ENCODE measurements at regions not wholly inside any gene's neighbourhood (a gene's known extent, or its start where the extent isn't known, plus 50 kb on each side); places are given as distances from the start of the nearest gene placed in this dataset.
"Not testable (repeated sequence)": the region's sequence is repeated elsewhere in the genome, so short reads cannot be mapped to it uniquely, and the experiment has no call there.

DNA sequence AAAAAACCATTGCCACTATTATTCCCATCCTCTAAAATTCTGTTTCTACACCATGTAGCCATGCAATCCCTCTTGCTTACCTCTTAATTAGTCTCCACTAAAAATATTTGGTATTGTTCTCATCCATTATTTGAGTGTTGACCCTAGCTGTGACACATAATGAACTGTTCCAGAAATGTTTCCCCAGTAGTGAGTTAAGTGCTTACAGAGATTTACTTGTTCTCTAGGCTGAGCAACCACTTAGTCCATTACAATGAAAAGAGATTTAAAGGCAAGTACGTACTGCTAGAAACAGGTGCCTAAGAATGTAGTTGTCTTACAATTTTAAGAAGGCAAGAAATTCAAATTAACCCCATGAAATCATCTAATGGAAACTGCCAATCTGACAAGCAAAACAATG, 112.7 kb upstream of the PTPN13 start:
- DNase-seq (ENCODE audit: low read depth): no peak

DNA sequence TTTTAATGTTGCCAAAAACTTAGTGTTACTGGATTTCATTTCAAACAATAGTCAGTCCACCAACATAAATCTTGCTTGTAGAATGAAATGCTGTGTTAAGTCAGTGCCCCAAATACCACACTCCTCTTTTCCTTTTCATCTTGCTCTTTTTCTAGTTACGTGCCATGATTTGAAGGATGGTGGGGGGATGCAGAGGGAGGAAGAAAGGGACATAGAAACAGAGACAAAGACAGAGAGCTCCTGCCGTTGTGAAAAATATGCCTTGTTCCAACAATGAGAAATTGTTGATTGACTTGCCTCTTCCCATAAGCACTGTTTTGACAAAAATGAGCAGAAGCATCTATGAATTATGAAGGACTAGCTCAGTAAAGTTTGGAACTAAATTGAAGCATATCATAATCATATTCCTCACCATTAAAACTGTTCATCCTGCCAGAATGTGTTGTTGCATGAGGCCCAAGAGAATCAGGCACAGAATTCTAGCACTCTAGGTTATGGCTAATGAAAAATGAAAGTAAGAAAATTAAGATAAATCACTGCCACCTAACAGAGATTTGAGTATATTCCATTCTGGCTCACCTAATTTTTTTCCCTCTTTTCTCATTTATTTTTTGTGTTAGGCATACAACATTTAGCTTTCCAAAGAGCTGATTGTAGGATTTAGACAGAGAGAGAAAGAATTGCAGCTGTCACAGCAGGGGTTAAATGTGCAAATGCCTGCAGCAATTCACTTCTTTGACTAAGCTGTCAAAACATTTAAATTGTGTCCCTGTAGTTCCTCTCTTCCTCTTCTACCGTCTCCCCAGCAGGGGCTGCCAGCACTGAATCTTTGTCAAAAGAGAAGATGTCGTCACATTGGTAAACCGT, 111.6 kb upstream of the PTPN13 start:
- no peak for DNase-seq (ENCODE audit: low read depth)

DNA sequence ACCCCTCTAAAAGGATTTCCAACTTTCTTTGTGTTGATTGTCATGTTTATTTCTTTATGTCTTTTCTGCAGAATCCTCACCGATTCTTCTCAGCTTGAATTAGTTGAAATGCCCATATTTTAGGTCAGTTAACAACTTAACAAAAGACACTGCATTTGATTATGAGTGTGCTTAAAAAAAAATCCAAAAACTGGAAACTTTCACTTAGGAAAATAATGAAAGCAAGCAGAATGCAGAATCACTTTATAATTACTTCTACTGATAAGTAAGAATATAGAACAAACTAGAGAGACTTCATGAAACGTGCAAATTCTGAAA, 111.0 kb upstream of the PTPN13 start:
- no peak for DNase-seq (ENCODE audit: low read depth)

DNA sequence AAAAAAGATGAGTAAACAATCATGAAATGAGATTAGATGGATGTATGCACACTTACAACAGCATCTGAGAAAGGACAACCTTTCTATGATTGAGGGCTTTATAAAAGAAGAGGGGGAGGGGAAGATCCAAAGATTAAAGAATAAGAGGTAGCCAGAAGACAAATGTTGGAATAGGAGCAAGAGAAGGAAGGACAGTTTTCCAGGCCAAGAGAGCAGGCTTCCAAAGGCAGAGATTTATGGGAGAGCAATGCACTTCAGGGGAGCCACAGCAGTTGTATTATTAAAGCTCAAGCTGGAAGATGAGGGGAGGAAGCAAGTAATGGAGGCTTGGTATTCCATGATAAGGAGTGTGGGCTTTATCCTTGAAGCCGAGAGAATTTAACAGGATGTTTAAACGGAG, 110.3 kb upstream of the PTPN13 start:
- DNase-seq (ENCODE audit: low read depth): no peak

GRCh38 chr4:86484241-86484640, 109.9 kb upstream of the PTPN13 start:
- DNase-seq (ENCODE audit: low read depth): no peak

GRCh38 chr4:86487738-86488348, 106.3 kb upstream of the PTPN13 start:
- DNase-seq (ENCODE audit: low read depth): no peak

GRCh38 chr4:86493460-86493859, 100.7 kb upstream of the PTPN13 start:
- no peak for DNase-seq (ENCODE audit: low read depth)

- no peak for DNase-seq (ENCODE audit: low read depth)
Measured at GRCh38 chr4:86496094-86497080, 97.7 kb upstream of the PTPN13 start.

GRCh38 chr4:86497131-86497530, 97.0 kb upstream of the PTPN13 start:
- no peak for DNase-seq (ENCODE audit: low read depth)

GRCh38 chr4:86497980-86498862, 95.9 kb upstream of the PTPN13 start:
- peak; percentile 26 for DNase-seq (ENCODE audit: low read depth)

DNA sequence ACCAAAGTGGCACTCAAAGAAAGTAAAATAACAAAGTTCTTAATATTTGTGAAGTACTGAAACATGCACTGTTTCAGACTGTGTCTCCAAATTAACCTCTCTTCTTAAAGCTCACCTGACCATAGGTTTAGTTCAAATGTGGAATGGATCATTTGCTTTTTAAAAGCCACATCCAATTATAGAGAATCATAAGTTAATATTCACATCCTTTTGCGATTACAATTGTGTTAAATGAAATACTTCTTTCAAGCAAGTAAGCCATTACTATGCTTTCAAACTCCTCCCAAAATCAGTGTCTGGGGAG, 95.3 kb upstream of the PTPN13 start:
- DNase-seq (ENCODE audit: low read depth): no peak

GRCh38 chr4:86500527-86500926, 93.6 kb upstream of the PTPN13 start:
- no peak for DNase-seq (ENCODE audit: low read depth)

DNA sequence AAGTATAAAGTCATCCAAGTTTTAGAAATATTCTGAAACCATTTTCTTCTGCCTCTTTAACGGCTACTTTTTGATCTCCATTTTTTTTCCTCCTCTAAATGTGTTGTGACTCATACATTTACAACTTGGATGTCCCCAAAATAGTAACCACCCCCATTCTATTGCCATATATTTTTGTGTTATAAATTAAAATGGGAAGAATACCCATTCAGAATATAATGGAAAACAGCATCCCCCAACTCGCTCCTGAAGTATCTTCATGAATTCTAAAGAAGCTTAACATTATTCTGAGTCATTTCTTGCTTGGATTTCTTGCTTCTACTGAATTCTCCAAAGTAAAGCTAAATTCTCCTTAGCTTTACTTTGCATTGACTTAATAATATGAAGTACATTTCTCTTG, 92.0 kb upstream of the PTPN13 start:
- DNase-seq (ENCODE audit: low read depth): no peak

- DNase-seq (ENCODE audit: low read depth): no peak
Measured at GRCh38 chr4:86506591-86506990, 87.5 kb upstream of the PTPN13 start.

DNA sequence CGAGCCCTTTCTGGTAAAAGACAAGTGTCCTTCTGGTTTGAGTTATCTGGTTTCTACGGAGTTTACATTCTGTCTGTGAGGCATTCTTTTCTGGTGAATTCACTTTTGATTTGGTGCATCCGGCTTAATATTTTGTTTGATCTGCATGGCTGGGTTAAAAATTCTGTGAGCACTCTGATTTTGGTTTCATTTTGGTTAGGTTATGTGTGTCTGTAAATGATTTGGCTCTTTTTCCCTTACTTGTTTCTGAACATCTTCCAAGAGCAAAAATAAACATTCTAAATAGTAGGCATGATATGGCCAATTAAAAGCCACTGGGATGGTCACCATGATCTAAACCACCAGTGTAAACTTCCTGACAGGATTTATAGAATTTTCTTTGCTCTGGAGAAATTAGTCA, 85.7 kb upstream of the PTPN13 start:
- DNase-seq (ENCODE audit: low read depth): no peak

DNA sequence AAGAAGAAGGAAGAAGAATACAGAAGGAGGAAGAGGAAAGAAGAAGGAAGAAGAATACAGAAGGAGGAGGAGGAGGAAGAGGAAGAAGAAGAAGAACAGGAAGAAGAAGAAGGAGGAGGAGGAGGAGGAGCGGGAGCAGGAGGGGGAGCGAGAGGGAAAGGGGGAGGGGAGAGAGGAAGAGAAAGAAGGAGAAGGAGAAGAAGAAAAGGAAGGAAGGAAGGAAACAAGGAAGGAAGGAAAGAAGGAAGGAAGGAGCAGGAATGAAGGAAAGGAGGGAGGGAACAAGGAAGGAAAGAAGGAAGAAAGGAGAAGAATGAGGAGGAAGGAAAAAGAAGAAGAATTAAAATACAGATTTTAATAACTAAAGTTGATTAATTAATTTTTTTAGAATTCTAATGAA, 82.5 kb upstream of the PTPN13 start:
- DNase-seq (ENCODE audit: low read depth): no peak

GRCh38 chr4:86512631-86513030, 81.5 kb upstream of the PTPN13 start:
- no peak for DNase-seq (ENCODE audit: low read depth)

DNA sequence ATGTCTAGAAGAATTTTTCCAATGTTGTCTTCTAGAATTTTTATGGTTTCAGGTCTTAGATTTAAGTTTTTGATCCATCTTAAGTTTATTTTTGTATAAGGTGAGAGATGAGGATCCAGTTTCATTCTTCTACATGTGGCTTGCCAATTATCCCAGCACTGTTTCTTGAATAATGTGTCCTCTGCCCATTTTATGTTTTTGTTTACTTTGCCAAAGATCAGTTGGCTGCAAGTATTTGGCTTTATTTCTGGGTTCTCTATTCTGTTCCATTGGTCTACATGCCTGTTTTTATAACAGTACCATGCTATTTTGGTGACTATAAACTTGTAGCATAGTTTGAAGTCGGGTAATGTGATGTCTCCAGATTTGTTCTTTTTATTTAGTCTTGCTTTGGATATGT, 78.2 kb upstream of the PTPN13 start:
- not testable (repeated sequence) for DNase-seq (ENCODE audit: low read depth)

DNA sequence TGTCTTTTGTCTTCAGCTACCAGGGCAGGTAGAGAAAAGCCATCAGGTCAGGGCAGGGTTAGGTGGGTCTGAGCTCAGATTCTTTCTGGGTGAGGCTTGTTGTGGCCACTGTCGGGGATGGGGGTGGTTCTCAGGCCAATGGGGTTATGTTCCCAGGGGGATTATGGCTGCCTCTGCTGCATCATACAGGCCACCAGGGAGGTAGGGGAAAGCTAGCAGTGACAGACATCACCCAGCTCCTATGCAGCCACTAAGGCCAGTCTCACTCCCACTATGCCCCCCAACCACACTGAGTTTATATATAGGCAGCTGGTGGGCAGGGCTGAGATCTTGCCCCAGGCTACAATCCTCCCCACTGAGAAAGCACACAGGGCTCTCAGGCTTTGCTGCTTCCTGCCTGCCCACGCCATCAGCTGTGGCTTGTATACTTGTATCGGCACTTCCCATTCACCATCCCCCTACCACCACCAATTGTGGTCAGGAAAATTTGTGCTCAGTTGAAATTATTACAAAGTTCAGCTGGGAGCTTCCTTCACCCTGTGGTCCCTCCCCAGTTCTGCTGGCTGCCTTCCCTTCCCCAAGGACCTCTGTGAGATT, 72.6 kb upstream of the PTPN13 start:
- DNase-seq (ENCODE audit: low read depth): no peak

GRCh38 chr4:86522349-86522748, 71.8 kb upstream of the PTPN13 start:
- DNase-seq (ENCODE audit: low read depth): no peak

DNA sequence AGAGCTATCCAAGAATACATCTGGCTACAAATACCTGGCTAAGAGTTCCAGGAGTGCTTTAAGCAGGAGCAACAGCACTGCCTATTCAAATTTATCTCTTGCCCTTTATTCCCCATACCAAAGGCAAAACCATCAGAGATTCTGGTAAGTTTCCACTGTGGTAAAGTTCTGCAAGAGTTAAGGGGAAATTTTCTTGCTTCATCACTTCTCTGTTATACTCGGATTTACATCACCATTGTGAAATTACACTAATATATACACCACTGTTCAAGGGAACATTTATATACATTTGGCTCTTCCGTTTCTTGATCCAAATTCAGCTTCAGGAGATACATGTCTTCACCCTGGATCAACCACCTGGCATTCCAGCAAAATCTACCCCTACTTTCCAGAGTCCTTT, 70.8 kb upstream of the PTPN13 start:
- DNase-seq (ENCODE audit: low read depth): no peak
